ENCODE measurements at regions not wholly inside any gene's neighbourhood (a gene's known extent, or its start where the extent isn't known, plus 50 kb on each side); places are given as distances from the start of the nearest gene placed in this dataset.

GRCh38 chr2:383178-383577 is 95.3 kb upstream of the ALKAL2 start (continued):
- TF ChIP-seq CTCF (IDR thresholded peaks at IDR 0.05; ENCODE audit: control extremely low read depth in 1 of 3, insufficient read depth in 1 of 3, low read depth in 1 of 3, low read length in 3 of 3) (peak; percentile 15 to 28 (median 24); a peak in 3 of 4 replicates), BCL11A (IDR thresholded peaks at IDR 0.05; ENCODE audit: low read depth in 2 of 2, low read length in 2 of 2) (no peak), JUN (IDR thresholded peaks at IDR 0.05; ENCODE audit: low read depth, low read length) (no peak), POU5F1 (IDR thresholded peaks at IDR 0.05; ENCODE audit: low read depth, low read length) (no peak)
